Naive B cell (primary cell): ENCODE measurements at regions not wholly inside any gene's neighbourhood (a gene's known extent, or its start where the extent isn't known, plus 50 kb on each side); places are given as distances from the start of the nearest gene placed in this dataset.
A peak's percentile ranks its signal among the peaks of the same experiment; 100 is the strongest.
"Not testable (repeated sequence)": the region's sequence is repeated elsewhere in the genome, so short reads cannot be mapped to it uniquely, and the experiment has no call there.

Experiments
- ATAC-seq, 2 donors: fragments of 150-1000 bp; cut with Tn5 transposase; 2 replicates each; pipeline ENCODE4 v1.10.0; 2021; ENCODE audit warnings: low read depth in 2 of 2, mild to moderate bottlenecking in 2 of 2, moderate library complexity in 2 of 2
- DNase-seq: peaks from one replicate; pipeline ENCODE4 v3.0.0; 2022
- H3K27ac Mint-ChIP-seq, 6 donors: one replicate each; pipeline ENCODE4 v1.8.0; 2020 to 2022; ENCODE audit warnings: mild to moderate bottlenecking in 6 of 6, mixed read lengths in 6 of 6, moderate library complexity in 5 of 6, inconsistent platforms in 2 of 6
- H3K27me3 Mint-ChIP-seq, 3 donors: one replicate each; pipeline ENCODE4 v1.8.0; 2021 to 2022; ENCODE audit warnings: mixed read lengths in 3 of 3, mild to moderate bottlenecking in 1 of 3
- H3K36me3 Mint-ChIP-seq, 2 donors: one replicate each; pipeline ENCODE4 v1.8.0; 2020 to 2022; ENCODE audit warnings: mixed read lengths in 2 of 2, inconsistent platforms in 1 of 2, mild to moderate bottlenecking in 1 of 2
- H3K4me1 Mint-ChIP-seq, 3 donors: one replicate each; pipeline ENCODE4 v1.8.0; 2020 to 2022; ENCODE audit warnings: mixed read lengths in 3 of 3, inconsistent platforms in 1 of 3, mild to moderate bottlenecking in 1 of 3, moderate library complexity in 1 of 3
- H3K4me3 Mint-ChIP-seq, 8 donors: one replicate each; pipeline ENCODE4 v1.8.0; 2020 to 2022; ENCODE audit warnings: mild to moderate bottlenecking in 8 of 8, mixed read lengths in 8 of 8, moderate library complexity in 8 of 8, inconsistent platforms in 2 of 8
- H3K9me3 Mint-ChIP-seq, 7 donors: one replicate each; pipeline ENCODE4 v1.8.0; 2020 to 2022; ENCODE audit warnings: mixed read lengths in 7 of 7, mild to moderate bottlenecking in 5 of 7, inconsistent platforms in 2 of 7, moderate library complexity in 1 of 7

GRCh38 chr5:74459984-74460383 is 180.5 kb downstream of the ENC1 start:
- H3K27ac Mint-ChIP-seq, result no peak overlapping the region
- H3K36me3 Mint-ChIP-seq, result no peaks in the 10 kb centered on the region
- no peak for DNase-seq
- no peaks in the 10 kb centered on the region for H3K4me1 Mint-ChIP-seq
- H3K9me3 Mint-ChIP-seq, result no peaks in the 10 kb centered on the region
- ATAC-seq, result no peak
- no peak overlapping the region for H3K4me3 Mint-ChIP-seq
- peaks cover 21 to 47% (median 29%) of the 10 kb centered on the region in 3 donors for H3K27me3 Mint-ChIP-seq

DNA sequence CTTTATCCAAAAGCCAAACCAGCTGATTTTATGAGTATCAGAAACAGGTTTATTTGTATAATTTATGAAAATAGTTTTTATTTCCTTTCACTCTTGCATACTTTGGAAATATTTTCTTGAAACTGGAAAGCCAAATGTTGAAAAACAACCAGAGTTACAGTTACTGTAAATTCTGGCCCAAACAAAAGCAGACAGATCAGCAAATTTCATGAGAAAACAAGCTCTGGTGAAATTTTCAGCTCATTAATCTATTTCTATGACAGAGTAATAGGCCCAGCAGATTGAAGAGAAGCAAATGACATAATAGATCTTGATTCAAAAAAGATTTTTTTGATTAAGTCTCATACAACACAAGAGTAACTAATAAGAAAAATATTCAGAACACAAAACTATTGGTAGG is 182.7 kb downstream of the ENC1 start:
- Mint-ChIP-seq H3K36me3 (no peaks in the 10 kb centered on the region), H3K4me1 (peaks cover 3 to 5% (median 4%) of the 10 kb centered on the region in 3 donors), H3K27me3 (peaks cover 21 to 40% (median 29%) of the 10 kb centered on the region in 3 donors), H3K4me3 (no peak overlapping the region), H3K9me3 (peaks cover 0 to 2% (median 0%) of the 10 kb centered on the region in 7 donors), H3K27ac (no peak overlapping the region)
- ATAC-seq (no peak), DNase-seq (no peak)

DNA sequence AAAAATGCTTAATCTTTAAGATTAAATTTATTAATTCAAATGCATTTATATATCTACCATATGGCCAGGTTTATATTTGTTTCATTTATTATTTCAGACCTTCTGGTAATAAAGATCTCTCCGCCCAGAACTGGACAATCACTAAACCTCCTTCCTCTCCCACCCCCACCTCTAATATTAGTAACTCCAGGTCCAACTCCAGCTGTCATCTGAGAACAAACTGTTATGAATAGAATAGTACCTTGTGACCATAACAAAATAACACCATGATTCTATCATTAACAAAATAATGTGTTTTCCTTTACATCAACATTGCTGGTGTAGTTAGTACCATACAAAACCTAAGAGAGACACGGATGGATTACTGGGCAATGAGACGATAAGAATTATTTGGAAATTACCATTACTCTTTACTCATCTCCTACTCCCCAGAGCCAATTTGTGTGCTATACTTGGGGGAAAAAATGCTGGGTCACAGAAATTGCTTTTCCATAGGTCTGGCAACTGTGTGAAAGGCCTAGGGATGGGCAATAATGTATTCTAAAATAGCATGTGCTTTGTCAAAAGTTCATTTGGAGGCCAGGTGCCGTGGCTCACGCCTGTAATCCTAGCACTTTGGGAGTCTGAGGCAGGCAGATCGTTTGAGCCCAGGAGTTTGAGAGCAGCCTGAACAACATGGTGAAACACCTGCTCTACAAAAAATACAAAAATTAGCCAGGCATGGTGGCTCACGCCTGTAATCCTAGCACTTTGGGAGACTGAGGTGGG is 186.1 kb downstream of the ENC1 start:
- H3K27ac Mint-ChIP-seq, result no peak overlapping the region
- H3K9me3 Mint-ChIP-seq, result peaks cover 0 to 4% (median 0%) of the 10 kb centered on the region in 7 donors
- DNase-seq (no peak), ATAC-seq (no peak)
- peaks cover 15 to 22% (median 20%) of the 10 kb centered on the region in 3 donors for H3K27me3 Mint-ChIP-seq
- no peak overlapping the region for H3K4me3 Mint-ChIP-seq
- no peaks in the 10 kb centered on the region for H3K36me3 Mint-ChIP-seq
- H3K4me1 Mint-ChIP-seq, result peaks cover 6 to 9% (median 7%) of the 10 kb centered on the region in 3 donors

DNA sequence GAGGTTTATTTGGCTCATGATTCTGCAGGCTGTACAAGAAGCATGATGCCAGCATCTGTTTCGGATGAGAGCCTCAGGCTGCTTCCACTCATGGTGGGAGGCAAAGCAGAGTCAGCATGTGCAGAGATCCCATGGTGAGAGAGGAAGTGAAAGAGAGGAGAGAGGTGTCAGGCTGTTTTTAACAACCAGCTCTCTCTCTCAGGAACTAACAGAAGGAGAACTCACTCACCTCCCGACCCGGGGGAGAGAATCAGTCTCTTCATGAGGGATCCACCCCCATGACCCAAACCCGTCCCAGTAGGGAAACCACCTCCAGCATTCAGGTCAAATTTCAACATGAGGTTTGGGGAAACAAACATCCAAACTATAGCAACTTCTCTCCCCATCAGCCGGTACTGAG is 187.7 kb downstream of the ENC1 start:
- Mint-ChIP-seq H3K4me3 (peak overlapping the region in 1 of 8 donors; percentile 8), H3K27me3 (peaks cover 10 to 14% (median 13%) of the 10 kb centered on the region in 3 donors), H3K4me1 (peaks cover 6 to 9% (median 7%) of the 10 kb centered on the region in 3 donors), H3K9me3 (peaks cover 0 to 4% (median 0%) of the 10 kb centered on the region in 7 donors), H3K27ac (peak overlapping the region in 1 of 6 donors; percentile 20), H3K36me3 (no peaks in the 10 kb centered on the region)
- DNase-seq (no peak), ATAC-seq (peak; percentile 42 to 43)

GRCh38 chr5:74450095-74450494 is 190.4 kb downstream of the ENC1 start:
- H3K27me3 Mint-ChIP-seq, result peaks cover 0 to 9% (median under 1%) of the 10 kb centered on the region in 3 donors
- H3K9me3 Mint-ChIP-seq, result peaks cover 0 to 4% (median 0%) of the 10 kb centered on the region in 7 donors
- peak overlapping the region in 2 of 6 donors; percentile 63 for H3K27ac Mint-ChIP-seq
- no peaks in the 10 kb centered on the region for H3K36me3 Mint-ChIP-seq
- H3K4me3 Mint-ChIP-seq, result no peak overlapping the region
- peaks cover 6 to 9% (median 7%) of the 10 kb centered on the region in 3 donors for H3K4me1 Mint-ChIP-seq
- ATAC-seq (no peak), DNase-seq (no peak)

GRCh38 chr5:74446725-74447241 is 193.7 kb downstream of the ENC1 start:
- no peak for ATAC-seq
- H3K27me3 Mint-ChIP-seq, result peaks cover 4 to 18% (median 10%) of the 10 kb centered on the region in 3 donors
- no peaks in the 10 kb centered on the region for H3K4me1 Mint-ChIP-seq
- no peaks in the 10 kb centered on the region for H3K9me3 Mint-ChIP-seq
- H3K4me3 Mint-ChIP-seq, result no peak overlapping the region
- H3K27ac Mint-ChIP-seq, result no peak overlapping the region
- DNase-seq, result no peak
- H3K36me3 Mint-ChIP-seq, result no peaks in the 10 kb centered on the region

- H3K4me3 Mint-ChIP-seq, result no peak overlapping the region
These were observed 198.1 kb downstream of the ENC1 start for GRCh38 chr5:74442466-74442865.

GRCh38 chr5:74441616-74442015 is 198.9 kb downstream of the ENC1 start:
- peaks cover 0 to 14% (median 5%) of the 10 kb centered on the region in 7 donors for H3K9me3 Mint-ChIP-seq
- H3K27me3 Mint-ChIP-seq, result peaks cover 20 to 28% (median 23%) of the 10 kb centered on the region in 3 donors
- H3K27ac Mint-ChIP-seq, result no peak overlapping the region
- no peaks in the 10 kb centered on the region for H3K36me3 Mint-ChIP-seq
- ATAC-seq (no peak), DNase-seq (no peak)
- no peak overlapping the region for H3K4me3 Mint-ChIP-seq
- H3K4me1 Mint-ChIP-seq, result no peaks in the 10 kb centered on the region

More at GRCh38 chr5:74442466-74442865, 198.1 kb downstream of the ENC1 start:
- Mint-ChIP-seq H3K27ac (peak overlapping the region in 1 of 6 donors; percentile 34), H3K9me3 (peaks cover 0 to 6% (median 0%) of the 10 kb centered on the region in 7 donors), H3K27me3 (peaks cover 20 to 28% (median 28%) of the 10 kb centered on the region in 3 donors), H3K36me3 (no peaks in the 10 kb centered on the region), H3K4me1 (no peaks in the 10 kb centered on the region)
- no peak for ATAC-seq
- DNase-seq, result no peak

DNA sequence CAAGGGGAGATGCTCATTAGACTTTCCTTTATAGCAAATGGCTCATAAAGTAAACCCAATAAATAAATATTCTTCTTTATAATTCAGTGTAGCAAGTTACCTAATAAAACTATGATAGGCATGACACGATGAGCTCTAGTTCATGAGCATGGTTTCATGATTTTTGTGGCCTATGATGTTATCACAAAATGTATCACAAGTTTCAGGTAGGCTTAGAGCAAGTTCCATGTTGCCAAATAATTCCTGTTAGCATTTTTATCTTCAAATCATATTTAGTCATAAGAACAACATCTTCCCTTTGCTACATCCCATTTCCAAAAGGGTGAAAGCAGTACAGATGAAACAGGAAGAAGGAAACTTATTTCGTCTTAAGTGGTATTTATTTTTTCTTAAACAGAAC is 200.2 kb downstream of the ENC1 start:
- Mint-ChIP-seq H3K36me3 (no peaks in the 10 kb centered on the region), H3K27me3 (peaks cover 20 to 28% (median 24%) of the 10 kb centered on the region in 3 donors), H3K4me1 (no peaks in the 10 kb centered on the region), H3K4me3 (no peak overlapping the region), H3K9me3 (peaks cover 0 to 18% (median 7%) of the 10 kb centered on the region in 7 donors), H3K27ac (no peak overlapping the region)
- DNase-seq (no peak), ATAC-seq (no peak)

- Mint-ChIP-seq H3K27me3 (peaks cover 24 to 32% (median 27%) of the 10 kb centered on the region in 3 donors), H3K4me1 (peaks cover 6 to 17% (median 10%) of the 10 kb centered on the region in 3 donors), H3K9me3 (peaks cover 0 to 18% (median 7%) of the 10 kb centered on the region in 7 donors)
- ATAC-seq, H3K4me3 Mint-ChIP-seq, H3K27ac Mint-ChIP-seq, DNase-seq, H3K36me3 Mint-ChIP-seq: not testable (repeated sequence)
These were observed 202.7 kb downstream of the ENC1 start for GRCh38 chr5:74437870-74438269.

DNA sequence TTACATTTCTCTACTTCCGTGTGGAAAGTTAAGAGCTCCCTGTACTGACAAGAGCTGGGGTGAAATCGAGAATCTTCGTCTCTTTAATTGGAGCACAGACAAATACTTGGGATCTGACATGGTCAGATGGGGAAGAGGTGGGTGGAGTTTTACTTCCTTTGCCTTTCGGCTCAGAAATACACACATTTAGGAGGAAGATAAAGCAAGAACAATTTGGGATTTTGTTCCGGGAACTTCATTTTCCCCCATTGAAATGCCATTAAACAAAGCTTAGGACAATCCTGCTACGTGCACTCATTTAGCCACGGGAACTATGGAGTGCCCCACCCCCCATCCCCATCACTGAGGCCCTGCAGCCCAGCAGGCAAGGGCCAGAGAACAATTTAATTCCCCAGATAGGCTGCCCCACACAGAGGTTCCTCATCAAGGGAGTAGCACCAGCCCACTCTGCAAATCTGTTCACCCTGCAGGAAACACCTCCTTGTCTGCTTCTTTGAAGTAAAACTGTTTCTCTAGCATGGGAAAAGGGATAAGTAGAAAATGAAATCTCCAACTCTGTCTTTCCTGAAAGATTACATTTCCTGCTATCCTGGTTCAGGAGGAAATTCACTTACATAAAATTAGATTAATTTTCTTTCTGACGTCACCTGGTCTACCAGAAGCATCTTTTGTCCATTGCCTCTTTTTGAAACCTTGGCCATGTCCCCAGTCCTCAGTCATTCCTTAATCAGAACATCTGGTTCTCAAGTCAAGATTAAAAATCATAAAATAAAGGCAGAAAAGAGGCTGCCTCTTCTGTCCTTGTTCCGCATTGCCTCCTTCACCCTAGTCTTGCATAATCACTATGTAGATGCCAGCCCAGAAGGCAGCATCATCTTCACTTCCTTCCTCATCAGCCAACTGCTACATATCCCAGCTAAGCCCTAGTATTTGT is 206.4 kb downstream of the ENC1 start:
- DNase-seq, result no peak
- ATAC-seq, result no peak
- H3K9me3 Mint-ChIP-seq, result peaks cover 4 to 31% (median 9%) of the 10 kb centered on the region in 7 donors
- peaks cover 6 to 25% (median 10%) of the 10 kb centered on the region in 3 donors for H3K4me1 Mint-ChIP-seq
- H3K27me3 Mint-ChIP-seq, result peaks cover 32 to 46% (median 39%) of the 10 kb centered on the region in 3 donors
- H3K4me3 Mint-ChIP-seq, result peak overlapping the region in 1 of 8 donors; percentile 51
- H3K27ac Mint-ChIP-seq, result no peak overlapping the region
- H3K36me3 Mint-ChIP-seq, result no peaks in the 10 kb centered on the region

GRCh38 chr5:74433255-74433895 is 207.2 kb downstream of the ENC1 start:
- peak in 1 of 2 donors; percentile 37 for ATAC-seq
- H3K9me3 Mint-ChIP-seq, result peaks cover 5 to 31% (median 9%) of the 10 kb centered on the region in 7 donors
- H3K36me3 Mint-ChIP-seq, result no peaks in the 10 kb centered on the region
- no peak for DNase-seq
- H3K4me1 Mint-ChIP-seq, result peaks cover 6 to 25% (median 10%) of the 10 kb centered on the region in 3 donors
- H3K27ac Mint-ChIP-seq, result no peak overlapping the region
- peaks cover 31 to 48% (median 42%) of the 10 kb centered on the region in 3 donors for H3K27me3 Mint-ChIP-seq
- no peak overlapping the region for H3K4me3 Mint-ChIP-seq
